Loucy (cell line): ENCODE measurements at regions not wholly inside any gene's neighbourhood (a gene's known extent, or its start where the extent isn't known, plus 50 kb on each side); places are given as distances from the start of the nearest gene placed in this dataset.

Experiments
- H2AFZ ChIP-seq: fragments of 200-600 bp; sonication (generic); 2 replicates; pipeline ENCODE4 v1.6.0; 2016; ENCODE audit warnings: antibody characterized with exemption, mild to moderate bottlenecking, low read length, moderate library complexity
- H3F3A ChIP-seq: fragments of 200-600 bp; 2 replicates; pipeline ENCODE4 v1.6.0; 2016; ENCODE audit warnings: antibody characterized with exemption, low read depth, mild to moderate bottlenecking
- H3K27me3 ChIP-seq: fragments of 200-600 bp; sonication (generic); 2 replicates; pipeline ENCODE4 v1.6.1; 2014; ENCODE audit warnings: low read length, mild to moderate bottlenecking; ENCODE audit not compliant: insufficient read depth, poor library complexity, severe bottlenecking
- H3K36me3 ChIP-seq: fragments of 200-600 bp; sonication (generic); 2 replicates; pipeline ENCODE4 v1.6.1; 2016; ENCODE audit warnings: low read length; ENCODE audit not compliant: insufficient read depth
- H3K4me1 ChIP-seq: fragments of 200-600 bp; sonication (generic); 2 replicates; pipeline ENCODE4 v1.5.1; 2014; ENCODE audit warnings: low read length, mild to moderate bottlenecking; ENCODE audit not compliant: insufficient read depth, poor library complexity, severe bottlenecking
- H3K4me2 ChIP-seq: fragments of 200-600 bp; sonication (generic); 2 replicates; pipeline ENCODE4 v1.6.0; 2014; ENCODE audit warnings: antibody characterized with exemption, low read length, low read depth, mild to moderate bottlenecking; ENCODE audit not compliant: poor library complexity, severe bottlenecking
- H3K4me3 ChIP-seq: fragments of 200-600 bp; sonication (generic); 2 replicates; pipeline ENCODE4 v1.5.1; 2014; ENCODE audit warnings: low read length, mild to moderate bottlenecking, mixed read lengths; ENCODE audit not compliant: poor library complexity, severe bottlenecking
- H3K79me2 ChIP-seq: fragments of 200-600 bp; sonication (generic); 2 replicates; pipeline ENCODE4 v1.6.1; 2014; ENCODE audit warnings: low read length; ENCODE audit not compliant: insufficient read depth
- H3K9ac ChIP-seq: fragments of 200-600 bp; sonication (generic); 2 replicates; pipeline ENCODE4 v1.6.0; 2014; ENCODE audit warnings: mild to moderate bottlenecking, low read depth, low read length, moderate library complexity; ENCODE audit not compliant: poor library complexity, severe bottlenecking
- H3K9me2 ChIP-seq: fragments of 200-600 bp; sonication (generic); replicated peaks from 2 replicates; pipeline ENCODE4 v1.6.1; 2016; ENCODE audit warnings: low read depth, low read length, mixed read lengths
- H3K9me3 ChIP-seq: fragments of 200-600 bp; sonication (generic); 2 replicates; pipeline ENCODE4 v1.6.1; 2014; ENCODE audit warnings: mild to moderate bottlenecking, antibody characterized with exemption, low read length, low read depth; ENCODE audit not compliant: insufficient read depth
- H4K20me1 ChIP-seq: fragments of 200-600 bp; sonication (generic); 2 replicates; pipeline ENCODE4 v1.6.0; 2014; ENCODE audit warnings: antibody characterized with exemption, low read length, mild to moderate bottlenecking; ENCODE audit not compliant: insufficient read depth, poor library complexity, severe bottlenecking
- EZH2phosphoT487 ChIP-seq: fragments of 200-600 bp; IDR thresholded peaks from 2 replicates; pipeline ENCODE4 v1.6.1; 2018; ENCODE audit warnings: antibody characterized with exemption, mild to moderate bottlenecking, moderate library complexity, borderline replicate concordance
- TF ChIP-seq, protein P1 (sequence below): fragments of 200-600 bp; sonication (generic); conservative IDR thresholded peaks from 2 replicates; pipeline ENCODE4 v1.5.1; 2014; ENCODE audit warnings: mild to moderate bottlenecking, antibody characterized with exemption, low read length

DNA sequence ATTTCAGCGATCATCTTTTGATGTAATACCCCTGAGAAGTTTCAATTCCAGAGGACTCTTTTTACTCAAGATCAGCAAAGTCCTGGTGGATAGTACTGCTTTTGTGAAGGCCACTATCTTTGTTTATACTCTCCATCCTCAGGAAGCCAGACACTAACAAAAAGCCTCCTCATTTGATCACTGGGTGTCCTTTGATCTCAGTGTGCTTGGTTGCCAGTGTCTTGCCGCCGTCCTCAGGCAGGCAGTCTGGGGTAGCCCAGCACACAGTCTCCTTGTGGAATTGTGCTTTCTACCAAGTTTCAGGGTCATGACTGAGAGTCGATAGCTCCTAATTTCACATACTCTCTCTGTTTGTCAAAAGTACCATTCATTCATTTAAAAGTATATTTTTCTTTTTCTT lies 762.2 kb downstream of the EFNB2 start:
- Histone ChIP-seq H2AFZ (no peak overlapping the region), H3K4me2 (no peak overlapping the region), H3K4me3 (no peak overlapping the region), H3F3A (no peaks in the 10 kb centered on the region), H3K4me1 (no peaks in the 10 kb centered on the region), H3K27me3 (no peaks in the 10 kb centered on the region), H3K36me3 (no peaks in the 10 kb centered on the region), H3K79me2 (no peaks in the 10 kb centered on the region), H3K9me3 (no peaks in the 10 kb centered on the region), H3K9ac (no peak overlapping the region), H4K20me1 (no peaks in the 10 kb centered on the region), H3K9me2 (no peaks in the 10 kb centered on the region)
- no peak for TF ChIP-seq EZH2phosphoT487

DNA sequence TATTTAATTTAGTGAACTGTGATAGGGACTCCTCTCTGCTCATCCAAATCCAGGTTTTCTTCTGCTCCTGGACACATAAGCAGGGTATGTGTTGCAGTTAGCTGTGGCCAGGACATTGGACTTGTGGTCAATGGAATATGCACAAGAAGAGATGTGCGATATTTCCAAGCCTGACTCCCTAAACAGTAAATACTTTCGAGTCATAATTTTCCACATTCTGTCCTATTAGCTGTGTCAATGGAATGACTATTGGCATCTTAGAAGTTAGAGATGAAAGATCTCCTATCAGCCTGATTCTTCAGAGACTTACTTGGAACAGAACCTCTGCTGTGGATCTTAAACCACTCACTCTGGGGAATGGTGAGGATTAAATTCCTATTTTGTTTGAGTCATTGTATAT lies 771.0 kb downstream of the EFNB2 start:
- Histone ChIP-seq H3K4me1 (no peaks in the 10 kb centered on the region), H2AFZ (no peak overlapping the region), H3K79me2 (no peaks in the 10 kb centered on the region), H3K9me3 (no peaks in the 10 kb centered on the region), H3K9ac (no peak overlapping the region), H3K4me2 (no peak overlapping the region), H3K4me3 (no peak overlapping the region), H3K36me3 (no peaks in the 10 kb centered on the region), H3K27me3 (no peaks in the 10 kb centered on the region), H3F3A (no peaks in the 10 kb centered on the region), H3K9me2 (no peaks in the 10 kb centered on the region), H4K20me1 (no peaks in the 10 kb centered on the region)
- no peak for TF ChIP-seq EZH2phosphoT487
- TF ChIP-seq, protein P1, sequence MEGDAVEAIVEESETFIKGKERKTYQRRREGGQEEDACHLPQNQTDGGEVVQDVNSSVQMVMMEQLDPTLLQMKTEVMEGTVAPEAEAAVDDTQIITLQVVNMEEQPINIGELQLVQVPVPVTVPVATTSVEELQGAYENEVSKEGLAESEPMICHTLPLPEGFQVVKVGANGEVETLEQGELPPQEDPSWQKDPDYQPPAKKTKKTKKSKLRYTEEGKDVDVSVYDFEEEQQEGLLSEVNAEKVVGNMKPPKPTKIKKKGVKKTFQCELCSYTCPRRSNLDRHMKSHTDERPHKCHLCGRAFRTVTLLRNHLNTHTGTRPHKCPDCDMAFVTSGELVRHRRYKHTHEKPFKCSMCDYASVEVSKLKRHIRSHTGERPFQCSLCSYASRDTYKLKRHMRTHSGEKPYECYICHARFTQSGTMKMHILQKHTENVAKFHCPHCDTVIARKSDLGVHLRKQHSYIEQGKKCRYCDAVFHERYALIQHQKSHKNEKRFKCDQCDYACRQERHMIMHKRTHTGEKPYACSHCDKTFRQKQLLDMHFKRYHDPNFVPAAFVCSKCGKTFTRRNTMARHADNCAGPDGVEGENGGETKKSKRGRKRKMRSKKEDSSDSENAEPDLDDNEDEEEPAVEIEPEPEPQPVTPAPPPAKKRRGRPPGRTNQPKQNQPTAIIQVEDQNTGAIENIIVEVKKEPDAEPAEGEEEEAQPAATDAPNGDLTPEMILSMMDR = no peak

DNA sequence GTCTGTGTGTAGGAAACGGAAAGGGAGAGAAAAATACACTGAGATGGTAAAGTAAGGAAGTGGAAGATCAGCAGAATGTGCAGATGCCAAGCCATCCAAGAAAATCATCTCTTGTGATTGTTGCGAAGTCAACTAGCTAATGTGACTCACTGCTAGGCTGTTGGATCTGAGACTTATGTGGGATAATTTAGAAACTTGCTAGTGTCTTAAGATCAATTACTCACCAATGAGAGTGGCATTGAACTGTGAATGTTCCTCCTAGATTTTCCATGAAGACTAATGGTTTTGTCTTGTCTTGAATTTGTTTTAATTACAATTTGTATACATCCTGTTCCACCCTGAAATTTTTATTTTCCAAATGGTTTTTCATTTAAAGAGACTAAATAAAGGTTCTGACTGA lies 771.6 kb downstream of the EFNB2 start:
- no peak overlapping the region for H3K9ac ChIP-seq
- H3K4me2 ChIP-seq = no peak overlapping the region
- no peaks in the 10 kb centered on the region for H3F3A ChIP-seq
- no peaks in the 10 kb centered on the region for H3K36me3 ChIP-seq
- H3K9me2 ChIP-seq = no peaks in the 10 kb centered on the region
- H3K79me2 ChIP-seq = no peaks in the 10 kb centered on the region
- H3K4me3 ChIP-seq = no peak overlapping the region
- no peaks in the 10 kb centered on the region for H3K27me3 ChIP-seq
- H4K20me1 ChIP-seq = no peaks in the 10 kb centered on the region
- H3K9me3 ChIP-seq = no peaks in the 10 kb centered on the region
- no peak overlapping the region for H2AFZ ChIP-seq
- TF ChIP-seq, protein P1 = no peak
- TF ChIP-seq EZH2phosphoT487 = no peak
- H3K4me1 ChIP-seq = no peaks in the 10 kb centered on the region

DNA sequence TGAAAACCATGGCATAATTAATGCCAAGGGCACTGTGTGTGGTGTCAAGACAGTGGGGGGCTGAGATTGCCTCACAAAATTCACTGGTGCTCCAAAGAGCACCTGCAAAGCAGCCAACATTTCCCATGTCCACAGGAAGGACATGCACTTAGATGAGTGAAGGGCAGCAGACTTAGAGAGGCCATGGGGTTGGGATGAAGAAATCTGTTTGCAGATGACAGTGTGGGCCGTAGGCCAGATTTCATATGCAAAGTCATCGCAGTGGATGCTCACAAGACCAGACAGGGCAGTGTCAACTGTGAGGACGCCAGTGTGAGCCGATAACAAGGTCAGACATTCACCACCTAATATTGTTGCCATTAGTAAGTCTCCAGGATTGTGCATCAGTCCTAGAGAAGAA lies 773.4 kb downstream of the EFNB2 start:
- H2AFZ ChIP-seq = no peak overlapping the region

More for the DNA sequence above, 773.4 kb downstream of the EFNB2 start:
- Histone ChIP-seq H3K9ac (no peak overlapping the region), H3K4me1 (no peaks in the 10 kb centered on the region), H3K79me2 (no peaks in the 10 kb centered on the region), H3K9me3 (no peaks in the 10 kb centered on the region), H4K20me1 (no peaks in the 10 kb centered on the region), H3K36me3 (no peaks in the 10 kb centered on the region), H3F3A (no peaks in the 10 kb centered on the region), H3K27me3 (no peaks in the 10 kb centered on the region), H3K9me2 (no peaks in the 10 kb centered on the region), H3K4me3 (no peak overlapping the region), H3K4me2 (no peak overlapping the region)
- TF ChIP-seq, protein P1 = no peak
- no peak for TF ChIP-seq EZH2phosphoT487
